Central memory CD4-positive, alpha-beta T cell (primary cell): ENCODE measurements at regions not wholly inside any gene's neighbourhood (a gene's known extent, or its start where the extent isn't known, plus 50 kb on each side); places are given as distances from the start of the nearest gene placed in this dataset.
"Not testable (repeated sequence)": the region's sequence is repeated elsewhere in the genome, so short reads cannot be mapped to it uniquely, and the experiment has no call there.

Experiments used
- DNase-seq: peaks from one replicate; pipeline ENCODE4 v3.0.0; 2022

GRCh38 chr9:64370344-64370743, 914.7 kb downstream of the FOXD4L5 start:
- DNase-seq: not testable (repeated sequence)

DNA sequence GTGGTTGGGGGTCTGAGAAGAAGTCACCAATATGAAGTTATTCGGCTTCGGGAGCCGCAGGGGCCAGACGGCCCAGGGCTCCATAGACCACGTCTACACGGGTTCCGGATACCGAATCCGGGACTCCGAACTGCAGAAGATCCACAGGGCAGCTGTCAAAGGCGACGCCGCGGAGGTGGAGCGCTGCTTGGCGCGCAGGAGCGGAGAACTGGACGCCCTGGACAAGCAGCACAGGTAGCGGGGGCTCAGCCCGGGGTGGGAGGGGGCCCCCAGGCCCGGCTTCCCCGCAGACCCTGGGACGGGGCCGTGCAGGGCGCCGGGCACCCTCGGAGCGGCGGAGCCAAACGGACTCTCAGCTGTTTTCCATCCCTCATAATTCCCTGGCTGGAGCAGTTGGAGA, 915.4 kb downstream of the FOXD4L5 start:
- not testable (repeated sequence) for DNase-seq

DNA sequence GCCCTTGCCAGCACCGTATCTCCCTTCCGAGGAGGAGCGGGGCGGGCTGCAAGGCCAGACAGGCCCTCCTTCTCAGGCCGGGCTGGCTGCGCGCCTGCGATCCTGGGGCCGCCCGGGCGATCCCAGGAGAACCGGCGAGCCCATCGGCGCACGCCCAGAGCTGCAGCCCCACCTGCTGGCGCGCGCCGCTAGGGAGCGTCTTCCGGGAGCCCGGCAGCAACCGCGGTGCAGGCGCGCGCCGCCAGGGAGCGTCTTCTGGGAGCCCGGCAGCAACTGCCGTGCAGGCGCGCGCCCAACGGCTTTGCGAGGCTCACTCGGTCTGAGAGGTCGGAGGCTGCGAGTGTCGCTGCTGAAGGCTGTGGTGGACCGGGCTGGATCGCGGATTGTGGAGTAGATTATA, 915.9 kb downstream of the FOXD4L5 start:
- DNase-seq: peak; percentile 18

GRCh38 chr9:64368644-64368942, 916.4 kb downstream of the FOXD4L5 start:
- not testable (repeated sequence) for DNase-seq

DNA sequence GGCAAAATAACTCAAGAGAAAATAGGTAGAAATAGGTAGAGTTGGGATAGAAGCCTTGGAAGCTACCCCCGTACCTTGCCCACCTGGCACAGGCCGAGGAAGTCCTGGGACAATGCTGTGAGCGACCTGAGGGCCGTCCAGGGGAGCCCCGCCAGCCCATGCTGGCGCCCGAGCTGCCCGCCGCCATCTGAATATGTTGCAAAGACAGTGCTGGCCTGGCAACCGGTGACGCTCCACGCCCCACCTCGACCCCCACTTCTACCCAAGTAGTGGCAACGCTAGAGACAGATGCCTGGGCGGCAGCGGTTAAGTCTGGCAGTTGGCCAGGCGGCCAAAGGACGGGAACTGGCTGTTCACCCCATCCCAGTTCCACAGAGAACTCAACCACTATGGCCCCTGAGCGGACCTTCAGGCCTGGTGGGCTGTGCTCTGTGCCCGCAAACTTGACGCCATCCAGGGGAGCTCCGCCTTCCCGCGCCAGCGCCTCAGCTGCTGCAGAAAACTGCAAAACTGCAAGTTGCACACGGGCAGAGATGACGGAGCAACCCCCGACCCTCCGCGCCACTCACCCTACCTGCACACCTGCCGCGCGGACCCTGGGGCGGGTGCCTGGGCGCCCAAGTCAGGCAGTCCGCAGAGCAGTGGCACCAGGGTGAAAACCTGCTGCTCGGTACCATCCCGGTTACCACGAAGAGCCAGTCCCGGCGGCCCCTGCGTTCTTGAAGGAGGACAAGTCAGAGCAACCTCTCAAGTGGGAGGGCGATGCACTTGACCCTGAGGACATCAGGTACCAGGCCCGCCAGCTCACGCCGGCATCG, 917.0 kb downstream of the FOXD4L5 start:
- not testable (repeated sequence) for DNase-seq
